ENCODE measurements at regions not wholly inside any gene's neighbourhood (a gene's known extent, or its start where the extent isn't known, plus 50 kb on each side); places are given as distances from the start of the nearest gene placed in this dataset.
"Not testable (repeated sequence)": the region's sequence is repeated elsewhere in the genome, so short reads cannot be mapped to it uniquely, and the experiment has no call there.

GRCh38 chr1:19591482-19592091 is 52.5 kb upstream of the NBL1 start:
- no peak for DNase-seq (ENCODE audit: low read depth in 2 of 2)

- DNase-seq (ENCODE audit: low read depth in 2 of 2), result no peak
These were observed 58.6 kb upstream of the NBL1 start for GRCh38 chr1:19585507-19585906.

- DNase-seq (ENCODE audit: low read depth in 2 of 2), result peak; percentile 24 to 49
These were observed 61.8 kb upstream of the NBL1 start for GRCh38 chr1:19582318-19582717.

- no peak for DNase-seq (ENCODE audit: low read depth in 2 of 2)
These were observed 62.7 kb upstream of the NBL1 start for GRCh38 chr1:19581381-19581780.

GRCh38 chr1:19577561-19577960 is 66.5 kb upstream of the NBL1 start:
- DNase-seq (ENCODE audit: low read depth in 2 of 2), result no peak

GRCh38 chr1:19577036-19577435 is 67.1 kb upstream of the NBL1 start:
- DNase-seq (ENCODE audit: low read depth in 2 of 2), result no peak

- no peak for DNase-seq (ENCODE audit: low read depth in 2 of 2)
These were observed 74.3 kb upstream of the NBL1 start for GRCh38 chr1:19569786-19570185.

- no peak for DNase-seq (ENCODE audit: low read depth in 2 of 2)
These were observed 77.1 kb upstream of the NBL1 start for GRCh38 chr1:19567041-19567440.

- no peak for DNase-seq (ENCODE audit: low read depth in 2 of 2)
These were observed 79.0 kb upstream of the CAPZB start for GRCh38 chr1:19564366-19564765.

GRCh38 chr1:19563324-19564097 is 78.2 kb upstream of the CAPZB start:
- DNase-seq (ENCODE audit: low read depth in 2 of 2), result no peak

- DNase-seq (ENCODE audit: low read depth in 2 of 2), result no peak
These were observed 77.5 kb upstream of the CAPZB start for GRCh38 chr1:19562847-19563246.

- no peak for DNase-seq (ENCODE audit: low read depth in 2 of 2)
These were observed 75.1 kb upstream of the CAPZB start for GRCh38 chr1:19560480-19560879.

GRCh38 chr1:19559641-19560040 is 74.3 kb upstream of the CAPZB start:
- DNase-seq (ENCODE audit: low read depth in 2 of 2), result peak in 1 of 2 donors; percentile 14

- DNase-seq (ENCODE audit: low read depth in 2 of 2), result no peak
These were observed 72.3 kb upstream of the CAPZB start for GRCh38 chr1:19557609-19558051.

- DNase-seq (ENCODE audit: low read depth in 2 of 2), result no peak
These were observed 68.8 kb upstream of the CAPZB start for GRCh38 chr1:19554090-19554489.

- no peak for DNase-seq (ENCODE audit: low read depth in 2 of 2)
These were observed 67.1 kb upstream of the CAPZB start for GRCh38 chr1:19552291-19553010.

GRCh38 chr1:19551837-19552236 is 66.5 kb upstream of the CAPZB start:
- DNase-seq (ENCODE audit: low read depth in 2 of 2), result not testable (repeated sequence)

- not testable (repeated sequence) for DNase-seq (ENCODE audit: low read depth in 2 of 2)
These were observed 65.1 kb upstream of the CAPZB start for GRCh38 chr1:19550437-19550836.

GRCh38 chr1:19547814-19548213 is 62.5 kb upstream of the CAPZB start:
- DNase-seq (ENCODE audit: low read depth in 2 of 2), result peak in 1 of 2 donors; percentile 7

- no peak for DNase-seq (ENCODE audit: low read depth in 2 of 2)
These were observed 51.2 kb upstream of the CAPZB start for GRCh38 chr1:19536519-19536918.

- no peak for DNase-seq (ENCODE audit: low read depth in 2 of 2)
These were observed 49.9 kb upstream of the CAPZB start for GRCh38 chr1:19535214-19535613.

Data from lung microvascular endothelial cell (primary cell).